GM04504 (cell line): ENCODE measurements at regions not wholly inside any gene's neighbourhood (a gene's known extent, or its start where the extent isn't known, plus 50 kb on each side); places are given as distances from the start of the nearest gene placed in this dataset.
"Not testable (repeated sequence)": the region's sequence is repeated elsewhere in the genome, so short reads cannot be mapped to it uniquely, and the experiment has no call there.

ENCODE experiments used
- DNase-seq: peaks from one replicate; pipeline ENCODE4 v3.0.0-alpha.2; 2012; ENCODE audit warnings: low read depth

- DNase-seq: not testable (repeated sequence)
Observed at GRCh38 chr6:21282360-21282759, 311.2 kb upstream of the SOX4 start.

- DNase-seq: no peak
Observed at GRCh38 chr6:21284166-21284565, 309.4 kb upstream of the SOX4 start.

- no peak for DNase-seq
Observed at GRCh38 chr6:21284706-21285105, 308.8 kb upstream of the SOX4 start.

GRCh38 chr6:21294144-21294543 is 299.4 kb upstream of the SOX4 start:
- no peak for DNase-seq

- no peak for DNase-seq
Observed at GRCh38 chr6:21295506-21296240, 297.9 kb upstream of the SOX4 start.

- no peak for DNase-seq
Observed at GRCh38 chr6:21297665-21298064, 295.9 kb upstream of the SOX4 start.

- DNase-seq: no peak
Observed at GRCh38 chr6:21299216-21299615, 294.3 kb upstream of the SOX4 start.

GRCh38 chr6:21300439-21300838 is 293.1 kb upstream of the SOX4 start:
- DNase-seq: no peak

- DNase-seq: peak; percentile 15
Observed at GRCh38 chr6:21305893-21306332, 287.6 kb upstream of the SOX4 start.

- DNase-seq: no peak
Observed at GRCh38 chr6:21306546-21306945, 287.0 kb upstream of the SOX4 start.

GRCh38 chr6:21309807-21310221 is 283.7 kb upstream of the SOX4 start:
- DNase-seq: no peak

- DNase-seq: no peak
Observed at GRCh38 chr6:21310568-21311140, 282.9 kb upstream of the SOX4 start.

- DNase-seq: no peak
Observed at GRCh38 chr6:21312118-21312517, 281.4 kb upstream of the SOX4 start.

GRCh38 chr6:21317642-21318041 is 275.9 kb upstream of the SOX4 start:
- DNase-seq: no peak

GRCh38 chr6:21321076-21321475 is 272.5 kb upstream of the SOX4 start:
- DNase-seq: no peak

GRCh38 chr6:21321531-21321930 is 272.0 kb upstream of the SOX4 start:
- no peak for DNase-seq

- no peak for DNase-seq
Observed at GRCh38 chr6:21323577-21323976, 270.0 kb upstream of the SOX4 start.

- DNase-seq: no peak
Observed at GRCh38 chr6:21325201-21325856, 268.2 kb upstream of the SOX4 start.

GRCh38 chr6:21327326-21328112 is 266.0 kb upstream of the SOX4 start:
- DNase-seq: no peak

GRCh38 chr6:21331235-21331634 is 262.3 kb upstream of the SOX4 start:
- DNase-seq: no peak

GRCh38 chr6:21332077-21332476 is 261.5 kb upstream of the SOX4 start:
- DNase-seq: no peak

- DNase-seq: no peak
Observed at GRCh38 chr6:21332660-21333059, 260.9 kb upstream of the SOX4 start.

- no peak for DNase-seq
Observed at GRCh38 chr6:21333715-21334114, 259.8 kb upstream of the SOX4 start.
